Right forelimb (tissue), 1 donor: ENCODE measurements at regions not wholly inside any gene's neighbourhood (a gene's known extent, or its start where the extent isn't known, plus 50 kb on each side); places are given as distances from the start of the nearest gene placed in this dataset.

ENCODE experiments used
- DNase-seq: peaks from one replicate; pipeline ENCODE4 v3.0.0-alpha.2; 2018

- DNase-seq, result no peak
These were observed 95.5 kb upstream of the PRSS58 start for GRCh38 chr7:142353147-142354060.

GRCh38 chr7:142352543-142352942 is 94.7 kb upstream of the PRSS58 start:
- no peak for DNase-seq

DNA sequence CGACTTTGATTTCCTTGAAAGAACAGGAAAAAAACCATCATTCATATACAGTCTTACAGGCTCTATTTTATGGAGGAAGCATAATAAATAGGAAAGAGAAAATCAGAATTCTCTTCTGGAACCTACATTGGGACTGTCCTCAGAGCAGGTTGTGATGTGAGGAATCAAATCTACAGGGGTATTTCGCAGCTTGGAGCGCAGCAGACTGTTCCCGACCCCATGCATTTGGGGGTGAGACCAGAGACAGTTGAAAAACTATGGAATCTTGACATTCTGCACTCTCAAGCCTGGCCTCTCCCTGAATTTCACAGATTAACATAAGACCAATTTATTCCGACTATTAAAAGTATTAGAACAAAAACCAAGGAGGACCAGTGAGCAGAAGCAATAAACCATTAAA is 93.3 kb upstream of the PRSS58 start:
- no peak for DNase-seq

- no peak for DNase-seq
These were observed 92.0 kb upstream of the PRSS58 start for GRCh38 chr7:142349670-142350405.

GRCh38 chr7:142348921-142349405 is 91.1 kb upstream of the PRSS58 start:
- no peak for DNase-seq

DNA sequence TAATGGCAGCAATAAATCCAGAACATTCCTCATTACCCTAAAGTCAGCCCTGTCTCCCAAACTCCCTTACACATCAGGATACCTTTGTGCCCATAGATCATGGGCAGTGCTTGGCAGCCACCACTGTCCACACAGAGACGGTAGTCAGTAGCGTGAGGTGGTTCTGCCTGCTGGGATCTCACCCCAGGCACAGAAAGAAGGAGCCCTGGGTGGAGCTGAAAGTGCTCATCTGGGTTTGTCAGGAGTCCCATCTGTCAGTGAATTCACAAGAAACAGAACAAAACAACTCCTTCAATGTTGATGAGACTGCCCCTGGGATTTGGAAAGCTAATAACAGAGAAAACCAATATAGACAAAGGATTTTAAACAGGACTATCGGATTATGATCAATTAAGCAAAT is 90.2 kb upstream of the PRSS58 start:
- no peak for DNase-seq

GRCh38 chr7:142347091-142347490 is 89.2 kb upstream of the PRSS58 start:
- no peak for DNase-seq

DNA sequence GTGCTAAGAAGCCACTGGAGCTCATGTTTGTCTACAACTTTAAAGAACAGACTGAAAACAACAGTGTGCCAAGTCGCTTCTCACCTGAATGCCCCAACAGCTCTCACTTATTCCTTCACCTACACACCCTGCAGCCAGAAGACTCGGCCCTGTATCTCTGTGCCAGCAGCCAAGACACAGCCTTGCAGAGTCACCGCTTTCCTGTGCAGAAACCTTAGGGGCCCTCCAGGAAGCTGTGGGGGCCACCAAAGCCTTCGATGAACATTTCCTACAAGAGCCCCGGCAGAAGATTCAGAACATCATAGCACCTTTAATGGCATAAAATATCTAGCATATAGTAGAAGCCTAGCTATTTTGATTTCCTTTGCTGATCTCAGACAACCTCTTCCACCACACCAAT is 88.0 kb upstream of the PRSS58 start:
- no peak for DNase-seq

- DNase-seq, result no peak
These were observed 81.0 kb upstream of the PRSS58 start for GRCh38 chr7:142338633-142339501.

DNA sequence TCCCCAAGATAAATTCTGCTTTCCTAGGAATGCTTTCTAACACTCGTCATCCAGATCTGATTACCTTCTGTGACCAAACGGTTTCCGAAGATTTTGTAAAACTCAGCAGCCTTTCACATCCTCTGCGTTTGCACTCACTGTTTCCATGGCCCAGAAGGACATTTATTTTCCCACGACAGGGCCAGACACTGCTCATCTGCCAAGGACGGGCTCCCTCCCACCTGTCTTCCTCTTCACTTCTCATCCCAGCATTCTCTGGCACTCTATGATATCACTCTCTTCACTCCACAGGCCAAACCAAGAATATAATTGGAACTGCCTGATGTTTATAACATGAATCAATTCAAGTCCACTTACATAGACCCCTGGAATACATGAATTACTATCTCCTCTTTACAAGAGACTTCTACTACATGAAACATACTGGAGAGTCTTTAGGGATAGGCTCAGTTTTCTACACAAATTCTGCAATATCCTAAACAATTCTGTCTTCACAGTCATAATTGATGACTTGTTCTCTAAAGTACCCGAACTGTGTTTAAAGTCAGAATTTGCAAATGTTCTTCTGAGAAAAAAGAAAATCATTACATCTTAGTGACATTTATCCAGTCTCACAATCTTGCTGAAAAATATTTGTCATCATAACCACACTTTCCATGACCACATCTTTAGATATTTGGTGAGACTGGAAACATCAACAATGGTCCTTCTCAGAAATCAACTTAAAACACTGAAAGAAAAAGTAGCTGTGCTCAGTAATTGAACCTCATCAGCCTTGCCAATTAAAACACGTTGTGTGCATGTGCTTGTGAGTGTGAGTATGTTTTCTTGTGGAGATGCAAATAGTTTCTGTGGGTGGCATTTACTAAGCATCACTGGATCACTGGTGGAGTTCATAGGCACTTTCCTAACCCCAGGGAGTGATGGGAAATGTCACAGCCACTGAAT is 79.5 kb upstream of the PRSS58 start:
- DNase-seq, result no peak

GRCh38 chr7:142334806-142335205 is 76.9 kb upstream of the PRSS58 start:
- DNase-seq, result no peak

- DNase-seq, result no peak
These were observed 76.4 kb upstream of the PRSS58 start for GRCh38 chr7:142334236-142334635.

- no peak for DNase-seq
These were observed 74.6 kb upstream of the PRSS58 start for GRCh38 chr7:142332421-142332820.

DNA sequence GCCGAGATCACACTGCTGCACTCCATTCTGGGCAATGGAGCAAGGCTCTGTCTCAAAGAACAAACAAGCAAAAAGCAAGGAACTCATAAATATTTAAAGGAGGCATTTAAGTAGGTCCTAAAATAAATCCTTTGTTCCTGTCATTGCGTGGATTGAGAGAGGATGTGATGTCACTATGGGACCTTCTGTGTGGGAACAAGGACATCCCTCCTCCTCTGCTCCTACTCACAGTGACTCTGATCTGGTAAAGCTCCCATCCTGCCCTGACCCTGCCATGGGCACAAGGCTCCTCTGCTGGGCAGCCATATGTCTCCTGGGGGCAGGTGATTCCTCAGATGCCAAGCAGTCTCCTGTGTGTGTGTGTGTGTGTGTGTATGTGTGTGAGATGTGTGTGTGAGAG is 74.1 kb upstream of the PRSS58 start:
- DNase-seq, result no peak

- no peak for DNase-seq
These were observed 71.4 kb upstream of the PRSS58 start for GRCh38 chr7:142329062-142329790.

GRCh38 chr7:142328551-142328950 is 70.7 kb upstream of the PRSS58 start:
- DNase-seq, result no peak

- DNase-seq, result no peak
These were observed 70.0 kb upstream of the PRSS58 start for GRCh38 chr7:142327628-142328405.

DNA sequence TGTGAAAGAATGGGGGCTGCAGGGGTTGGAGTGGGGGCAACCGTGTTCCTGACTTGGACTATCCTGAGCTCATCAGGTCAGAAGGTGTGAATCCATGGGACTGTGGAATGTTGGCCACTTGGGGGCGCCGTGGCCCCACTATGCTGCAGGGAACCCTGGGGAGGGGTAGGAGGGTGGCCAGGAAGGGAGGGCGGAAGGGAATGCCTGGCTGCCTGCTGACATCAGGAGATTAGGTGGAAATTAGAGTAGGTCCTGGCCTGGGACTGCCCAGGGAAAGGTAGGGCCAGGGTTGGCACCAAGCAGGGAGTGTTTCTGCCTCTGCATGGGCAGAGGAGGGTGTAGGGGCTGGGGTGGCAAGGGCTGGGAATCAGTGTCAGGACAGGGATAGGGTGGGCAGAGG is 65.8 kb upstream of the PRSS58 start:
- DNase-seq, result no peak

- no peak for DNase-seq
These were observed 63.5 kb upstream of the PRSS58 start for GRCh38 chr7:142321391-142321790.

GRCh38 chr7:142320883-142321282 is 63.0 kb upstream of the PRSS58 start:
- DNase-seq, result no peak
